GM12878 (cell line): ENCODE measurements at regions not wholly inside any gene's neighbourhood (a gene's known extent, or its start where the extent isn't known, plus 50 kb on each side); places are given as distances from the start of the nearest gene placed in this dataset.

Experiments
- ATAC-seq: fragments of 200-7000 bp; cut with Tn5 transposase; 3 replicates; pipeline ENCODE4 v1.9.1; 2020; ENCODE audit warnings: mild to moderate bottlenecking, moderate library complexity
- BruUV-seq: library from RNA; stranded (reverse); fragments of 400-500 nt; replicated peaks from 2 replicates; lab custom pipeline; 2021; lab: Mats Ljungman, UMichigan
- CTCF ChIA-PET: fragments of 300-600 bp; sonication (Branson Sonifier 250); formaldehyde crosslinking; extraction: SDS; loops from one replicate; lab custom pipeline; 2021; ENCODE audit warnings: inconsistent platforms; lab: Yijun Ruan, JAX
- POLR2A ChIA-PET: fragments of 350-600 bp; formaldehyde crosslinking; extraction: SDS; loops from one replicate; lab custom pipeline; 2021; ENCODE audit warnings: inconsistent platforms; lab: Charles Lee
- RAD21 ChIA-PET: fragments of 300-600 bp; sonication (Branson Sonifier 250); formaldehyde crosslinking; loops from one replicate; lab custom pipeline; 2023; ENCODE audit warnings: antibody characterized with exemption; ENCODE audit not compliant: unreplicated experiment; lab: Charles Lee
- SMC1A ChIA-PET: fragments of 300-600 bp; sonication (Branson Sonifier 250); formaldehyde crosslinking; loops from one replicate; lab custom pipeline; 2023; ENCODE audit not compliant: unreplicated experiment, uncharacterized antibody; lab: Charles Lee
- DNase-seq: peaks from one replicate; pipeline ENCODE4 v3.0.0-alpha.2; 2011; ENCODE audit warnings: low read depth, low spot score
- FAIRE-seq: peaks from 3 replicates; lab custom pipeline; 2011; peaks lifted over from hg19 to GRCh38; lab: Jason Lieb, UNC
- H2AFZ ChIP-seq: 2 replicates; pipeline ENCODE4 v1.6.0; 2011; ENCODE audit warnings: low read depth, low read length, control low read depth; ENCODE audit not compliant: control insufficient read depth
- H3K27ac ChIP-seq: 2 replicates; pipeline ENCODE4 v1.5.1; 2011; ENCODE audit warnings: control low read depth; ENCODE audit not compliant: control insufficient read depth, insufficient read depth
- H3K27me3 ChIP-seq, 2 experiments: replicated peaks in 1 of 2; 2 replicates each; pipeline versions ENCODE4 v1.6.0 to v1.6.1; 2011; ENCODE audit warnings: low read length in 1 of 2; ENCODE audit not compliant: control insufficient read depth in 2 of 2, insufficient read depth in 2 of 2
- H3K36me3 ChIP-seq, 2 experiments: 2 replicates each; pipeline ENCODE4 v1.5.1; 2011; ENCODE audit warnings: low read length in 1 of 2; ENCODE audit not compliant: control insufficient read depth in 2 of 2, insufficient read depth in 2 of 2
- H3K4me1 ChIP-seq: 2 replicates; pipeline ENCODE4 v1.6.1; 2011; ENCODE audit warnings: mild to moderate bottlenecking, low read length, moderate library complexity, mixed read lengths; ENCODE audit not compliant: control insufficient read depth, insufficient read depth
- H3K4me2 ChIP-seq: 2 replicates; pipeline ENCODE4 v1.6.0; 2011; ENCODE audit warnings: control low read depth; ENCODE audit not compliant: control insufficient read depth, insufficient read depth
- H3K4me3 ChIP-seq: fragments of 200-600 bp; sonication (generic); 2 replicates; pipeline ENCODE4 v1.5.1; 2016
- H3K79me2 ChIP-seq: 2 replicates; pipeline ENCODE4 v1.6.0; 2011; ENCODE audit warnings: low read length; ENCODE audit not compliant: control insufficient read depth, insufficient read depth
- H3K9ac ChIP-seq: 2 replicates; pipeline ENCODE4 v1.8.0; 2011; ENCODE audit warnings: low read length, control low read depth, mixed read lengths; ENCODE audit not compliant: control insufficient read depth, insufficient read depth
- H3K9me3 ChIP-seq: replicated peaks from 3 replicates; pipeline ENCODE4 v1.5.1; 2011; ENCODE audit warnings: mild to moderate bottlenecking, low read length; ENCODE audit not compliant: control insufficient read depth, insufficient read depth
- H4K20me1 ChIP-seq: 2 replicates; pipeline ENCODE4 v1.6.0; 2011; ENCODE audit not compliant: control insufficient read depth, insufficient read depth
- ATF3 ChIP-seq: IDR thresholded peaks from 2 replicates; pipeline ENCODE4 v1.6.1; 2011; ENCODE audit warnings: low read depth, mild to moderate bottlenecking, low read length, moderate library complexity, borderline replicate concordance; ENCODE audit errors: extremely low read depth
- BCL11A ChIP-seq: IDR thresholded peaks from 2 replicates; pipeline ENCODE4 v1.6.1; 2011; ENCODE audit warnings: low read depth, low read length
- CBX5 ChIP-seq: sonication (generic); IDR thresholded peaks from 2 replicates; pipeline ENCODE4 v1.6.1; 2016; ENCODE audit warnings: low read depth, moderate library complexity, mild to moderate bottlenecking, inconsistent platforms
- CHD1 ChIP-seq: IDR thresholded peaks from 2 replicates; pipeline ENCODE4 v1.6.1; 2012; ENCODE audit warnings: low read depth, low read length, improper control_type of control experiment
- EP300 ChIP-seq, 2 experiments: fragments of 150-350 bp in 1 of 2; IDR thresholded peaks; 2 replicates each; pipeline ENCODE4 v1.6.1; 2011 to 2012; ENCODE audit warnings: low read depth in 2 of 2, low read length in 2 of 2, borderline replicate concordance in 1 of 2, improper control_type of control experiment in 1 of 2, inconsistent platforms in 1 of 2; ENCODE audit not compliant: control insufficient read depth in 1 of 2
- EZH2 ChIP-seq: IDR thresholded peaks from 2 replicates; pipeline ENCODE4 v1.6.1; 2012; ENCODE audit warnings: low read depth, mild to moderate bottlenecking, control low read depth, inconsistent platforms, low read length, borderline replicate concordance; ENCODE audit not compliant: control insufficient read depth
- HDAC2 ChIP-seq: fragments of 200-600 bp; sonication (generic); IDR thresholded peaks from 2 replicates; pipeline ENCODE4 v1.6.1; 2017
- IKZF2 ChIP-seq, 2 experiments: fragments of 450-650 bp; IDR thresholded peaks; 2 replicates each; pipeline ENCODE4 v1.6.1; 2017; ENCODE audit warnings: mild to moderate bottlenecking in 2 of 2, moderate library complexity in 2 of 2
- JUNB ChIP-seq: IDR thresholded peaks from 2 replicates; pipeline ENCODE4 v1.6.1; 2016; ENCODE audit warnings: antibody characterized with exemption, mild to moderate bottlenecking
- MTA3 ChIP-seq: IDR thresholded peaks from 2 replicates; pipeline ENCODE4 v1.6.1; 2012; ENCODE audit warnings: low read length, inconsistent platforms, borderline replicate concordance
- NFYA ChIP-seq: IDR thresholded peaks from 2 replicates; pipeline ENCODE4 v1.6.1; 2011; ENCODE audit warnings: low read depth, mild to moderate bottlenecking, low read length, improper control_type of control experiment, borderline replicate concordance
- RBBP5 ChIP-seq: fragments of 200-600 bp; sonication (generic); conservative IDR thresholded peaks from 2 replicates; pipeline ENCODE4 v1.6.1; 2016
- SMARCA5 ChIP-seq: fragments of 450-650 bp; IDR thresholded peaks from 2 replicates; pipeline ENCODE4 v1.6.1; 2017; ENCODE audit warnings: mild to moderate bottlenecking
- SP1 ChIP-seq: IDR thresholded peaks from one replicate; pipeline ENCODE4 v1.6.1; 2011; ENCODE audit warnings: low read depth, low read length
- ZNF622 ChIP-seq: fragments of 450-650 bp; IDR thresholded peaks from 2 replicates; pipeline ENCODE4 v1.6.1; 2017; ENCODE audit warnings: mild to moderate bottlenecking, inconsistent platforms
- WGBS: methylation state at CpG from one replicate; pipeline ENCODE4 v1.1.6; 2016; ENCODE audit warnings: low lambda C conversion rate; ENCODE audit not compliant: insufficient replicate concordance, insufficient coverage; ENCODE audit errors: missing lambda C conversion rate; 5-methylcytosine and 5-hydroxymethylcytosine counted together
- in situ Hi-C: fragments of 300-500 bp; cut with MboI; formaldehyde crosslinking; loops from 9 replicates; pipeline ENCODE4 v1.14.3; 2018; ENCODE audit warnings: mixed read lengths
- intact Hi-C: fragments of 100-400 bp; cut with micrococcal nuclease; formaldehyde crosslinking; loops from one replicate; pipeline ENCODE4 v1.14.2; 2022; ENCODE audit not compliant: unreplicated experiment
- TF ChIP-seq, protein P1 (sequence below): fragments of 150-350 bp; IDR thresholded peaks from 2 replicates; pipeline ENCODE4 v1.6.1; 2016; ENCODE audit warnings: low read depth, low read length

GRCh38 chr2:156083763-156084493 lies 248.6 kb downstream of the NR4A2 start:
- ChIA-PET RAD21 (no interaction called here), POLR2A (interaction anchor here (0.6 kb wide), 1 partner anchor 571 kb away, joined by 3 read pairs; no protein-coding TSS in a partner anchor), SMC1A (no interaction called here), CTCF (interaction anchor here (0.8 kb wide), 1 partner anchor 16 kb away, joined by 3 read pairs; no protein-coding TSS in a partner anchor)
- ATAC-seq (no peak), FAIRE-seq (no peak), DNase-seq (no peak)
- H3K4me2 ChIP-seq: no peak overlapping the region
- no peak overlapping the region for H2AFZ ChIP-seq
- no peaks in the 10 kb centered on the region for H3K79me2 ChIP-seq
- TF ChIP-seq NFYA: no peak
- no peaks in the 10 kb centered on the region for H3K4me1 ChIP-seq
- H3K9ac ChIP-seq: no peak overlapping the region
- H4K20me1 ChIP-seq: no peaks in the 10 kb centered on the region
- intact Hi-C loops: no loop called here
- BruUV-seq: no TSS peak
- in situ Hi-C loops: no loop called here
- no peaks in the 10 kb centered on the region for H3K27me3 ChIP-seq
- no peaks in the 10 kb centered on the region for H3K36me3 ChIP-seq
- no peak overlapping the region for H3K4me3 ChIP-seq
- WGBS: 17% methylated on average over 15 of the region's 15 CpGs
- H3K9me3 ChIP-seq: no peaks in the 10 kb centered on the region
- no peak overlapping the region for H3K27ac ChIP-seq

DNA sequence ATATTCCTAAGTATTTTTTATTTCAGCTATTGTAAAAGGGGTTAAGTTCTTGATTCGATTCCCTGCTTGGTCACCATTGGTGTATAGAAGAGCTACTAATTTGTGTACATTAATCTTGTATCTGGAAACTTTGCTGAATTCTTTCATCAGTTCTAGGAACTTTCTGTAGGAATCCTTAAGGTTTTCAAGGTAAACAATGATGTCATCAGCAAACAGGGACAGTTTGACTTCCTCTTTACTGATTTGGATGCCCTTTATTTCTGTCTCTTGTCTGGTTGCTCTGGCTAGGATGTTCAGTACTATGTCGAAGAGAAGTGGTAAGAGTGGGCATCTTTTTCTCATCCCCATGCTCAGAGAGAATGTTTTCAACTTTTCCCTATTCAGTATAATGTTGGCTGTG lies 252.7 kb downstream of the NR4A2 start:
- H3K4me1 ChIP-seq: no peaks in the 10 kb centered on the region
- H3K9ac ChIP-seq: no peak overlapping the region
- no peak overlapping the region for H3K4me2 ChIP-seq
- no peaks in the 10 kb centered on the region for H3K27me3 ChIP-seq
- no peaks in the 10 kb centered on the region for H4K20me1 ChIP-seq
- ATAC-seq: no peak
- ChIA-PET CTCF (no interaction called here), SMC1A (no interaction called here), POLR2A (no interaction called here), RAD21 (no interaction called here)
- H3K9me3 ChIP-seq: no peaks in the 10 kb centered on the region
- no peak overlapping the region for H3K27ac ChIP-seq
- H3K36me3 ChIP-seq: no peaks in the 10 kb centered on the region
- no TSS peak for BruUV-seq
- WGBS: 0% methylated on average over 2 of the region's 2 CpGs
- H3K4me3 ChIP-seq: no peak overlapping the region
- intact Hi-C loops (no loop called here), in situ Hi-C loops (no loop called here)
- FAIRE-seq: no peak
- DNase-seq: no peak
- no peak overlapping the region for H2AFZ ChIP-seq
- H3K79me2 ChIP-seq: no peaks in the 10 kb centered on the region
- TF ChIP-seq CHD1 (no peak), EP300 (IDR thresholded peaks at IDR 0.05; ENCODE audit: borderline replicate concordance in 1 of 2, control insufficient read depth in 1 of 2, low read depth in 2 of 2, low read length in 2 of 2) (no peak), CBX5 (no peak), ZNF622 (no peak), SMARCA5 (no peak), IKZF2 (IDR thresholded peaks at IDR 0.05) (no peak), HDAC2 (no peak), ATF3 (no peak), SP1 (no peak), BCL11A (no peak), RBBP5 (no peak), EZH2 (no peak), MTA3 (no peak), JUNB (no peak)
- TF ChIP-seq, protein P1, sequence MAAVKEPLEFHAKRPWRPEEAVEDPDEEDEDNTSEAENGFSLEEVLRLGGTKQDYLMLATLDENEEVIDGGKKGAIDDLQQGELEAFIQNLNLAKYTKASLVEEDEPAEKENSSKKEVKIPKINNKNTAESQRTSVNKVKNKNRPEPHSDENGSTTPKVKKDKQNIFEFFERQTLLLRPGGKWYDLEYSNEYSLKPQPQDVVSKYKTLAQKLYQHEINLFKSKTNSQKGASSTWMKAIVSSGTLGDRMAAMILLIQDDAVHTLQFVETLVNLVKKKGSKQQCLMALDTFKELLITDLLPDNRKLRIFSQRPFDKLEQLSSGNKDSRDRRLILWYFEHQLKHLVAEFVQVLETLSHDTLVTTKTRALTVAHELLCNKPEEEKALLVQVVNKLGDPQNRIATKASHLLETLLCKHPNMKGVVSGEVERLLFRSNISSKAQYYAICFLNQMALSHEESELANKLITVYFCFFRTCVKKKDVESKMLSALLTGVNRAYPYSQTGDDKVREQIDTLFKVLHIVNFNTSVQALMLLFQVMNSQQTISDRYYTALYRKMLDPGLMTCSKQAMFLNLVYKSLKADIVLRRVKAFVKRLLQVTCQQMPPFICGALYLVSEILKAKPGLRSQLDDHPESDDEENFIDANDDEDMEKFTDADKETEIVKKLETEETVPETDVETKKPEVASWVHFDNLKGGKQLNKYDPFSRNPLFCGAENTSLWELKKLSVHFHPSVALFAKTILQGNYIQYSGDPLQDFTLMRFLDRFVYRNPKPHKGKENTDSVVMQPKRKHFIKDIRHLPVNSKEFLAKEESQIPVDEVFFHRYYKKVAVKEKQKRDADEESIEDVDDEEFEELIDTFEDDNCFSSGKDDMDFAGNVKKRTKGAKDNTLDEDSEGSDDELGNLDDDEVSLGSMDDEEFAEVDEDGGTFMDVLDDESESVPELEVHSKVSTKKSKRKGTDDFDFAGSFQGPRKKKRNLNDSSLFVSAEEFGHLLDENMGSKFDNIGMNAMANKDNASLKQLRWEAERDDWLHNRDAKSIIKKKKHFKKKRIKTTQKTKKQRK: no peak
